GM18907 (cell line): ENCODE measurements at regions not wholly inside any gene's neighbourhood (a gene's known extent, or its start where the extent isn't known, plus 50 kb on each side); places are given as distances from the start of the nearest gene placed in this dataset.

Experiments
- ATAC-seq: cut with Tn5 transposase; IDR thresholded peaks from one replicate; pipeline ENCODE4 v1.9.1; 2021; ENCODE audit warnings: mild to moderate bottlenecking, moderate library complexity; ENCODE audit not compliant: unreplicated experiment

GRCh38 chr10:44593952-44594351 is 209.1 kb upstream of the CXCL12 start:
- no peak for ATAC-seq

GRCh38 chr10:44607116-44607515 is 222.2 kb upstream of the CXCL12 start:
- no peak for ATAC-seq

- no peak for ATAC-seq
Observed at GRCh38 chr10:44618910-44619309, 234.0 kb upstream of the CXCL12 start.

- no peak for ATAC-seq
Observed at GRCh38 chr10:44619521-44619920, 234.6 kb upstream of the CXCL12 start.

GRCh38 chr10:44619975-44620374 is 235.1 kb upstream of the CXCL12 start:
- ATAC-seq: no peak

- no peak for ATAC-seq
Observed at GRCh38 chr10:44627591-44628354, 242.9 kb upstream of the CXCL12 start.

- ATAC-seq: no peak
Observed at GRCh38 chr10:44628921-44629320, 244.0 kb upstream of the CXCL12 start.

GRCh38 chr10:44635176-44635575 is 250.3 kb upstream of the CXCL12 start:
- ATAC-seq: no peak

- ATAC-seq: no peak
Observed at GRCh38 chr10:44636625-44637024, 251.7 kb upstream of the CXCL12 start.

- no peak for ATAC-seq
Observed at GRCh38 chr10:44640429-44640828, 255.5 kb upstream of the CXCL12 start.

- no peak for ATAC-seq
Observed at GRCh38 chr10:44647473-44647872, 262.6 kb upstream of the CXCL12 start.

- ATAC-seq: peak; percentile 93
Observed at GRCh38 chr10:44647877-44648542, 263.1 kb upstream of the CXCL12 start.

- ATAC-seq: no peak
Observed at GRCh38 chr10:44650691-44651661, 260.2 kb upstream of the TMEM72 start.

GRCh38 chr10:44651834-44652233 is 259.3 kb upstream of the TMEM72 start:
- ATAC-seq: no peak

- no peak for ATAC-seq
Observed at GRCh38 chr10:44659320-44659719, 251.8 kb upstream of the TMEM72 start.

GRCh38 chr10:44660271-44660670 is 250.9 kb upstream of the TMEM72 start:
- no peak for ATAC-seq

- no peak for ATAC-seq
Observed at GRCh38 chr10:44662051-44662450, 249.1 kb upstream of the TMEM72 start.

GRCh38 chr10:44668336-44668735 is 242.8 kb upstream of the TMEM72 start:
- no peak for ATAC-seq

GRCh38 chr10:44671319-44671718 is 239.8 kb upstream of the TMEM72 start:
- no peak for ATAC-seq

GRCh38 chr10:44673245-44673983 is 237.7 kb upstream of the TMEM72 start:
- no peak for ATAC-seq
